Hepatocyte (in vitro differentiated cells): ENCODE measurements at regions not wholly inside any gene's neighbourhood (a gene's known extent, or its start where the extent isn't known, plus 50 kb on each side); places are given as distances from the start of the nearest gene placed in this dataset.

Experiments used
- EZH2phosphoT487 ChIP-seq: fragments of 200-600 bp; sonication (generic); IDR thresholded peaks from one replicate; pipeline ENCODE4 v1.6.1; 2018; ENCODE audit warnings: antibody characterized with exemption, mild to moderate bottlenecking, low read depth, moderate library complexity; ENCODE audit not compliant: unreplicated experiment, severe bottlenecking
- TF ChIP-seq, protein P1 (sequence below): fragments of 200-600 bp; sonication (generic); IDR thresholded peaks from 2 replicates; pipeline ENCODE4 v1.5.1; 2016; ENCODE audit warnings: antibody characterized with exemption, mild to moderate bottlenecking; ENCODE audit not compliant: poor library complexity

- TF ChIP-seq, protein P1, sequence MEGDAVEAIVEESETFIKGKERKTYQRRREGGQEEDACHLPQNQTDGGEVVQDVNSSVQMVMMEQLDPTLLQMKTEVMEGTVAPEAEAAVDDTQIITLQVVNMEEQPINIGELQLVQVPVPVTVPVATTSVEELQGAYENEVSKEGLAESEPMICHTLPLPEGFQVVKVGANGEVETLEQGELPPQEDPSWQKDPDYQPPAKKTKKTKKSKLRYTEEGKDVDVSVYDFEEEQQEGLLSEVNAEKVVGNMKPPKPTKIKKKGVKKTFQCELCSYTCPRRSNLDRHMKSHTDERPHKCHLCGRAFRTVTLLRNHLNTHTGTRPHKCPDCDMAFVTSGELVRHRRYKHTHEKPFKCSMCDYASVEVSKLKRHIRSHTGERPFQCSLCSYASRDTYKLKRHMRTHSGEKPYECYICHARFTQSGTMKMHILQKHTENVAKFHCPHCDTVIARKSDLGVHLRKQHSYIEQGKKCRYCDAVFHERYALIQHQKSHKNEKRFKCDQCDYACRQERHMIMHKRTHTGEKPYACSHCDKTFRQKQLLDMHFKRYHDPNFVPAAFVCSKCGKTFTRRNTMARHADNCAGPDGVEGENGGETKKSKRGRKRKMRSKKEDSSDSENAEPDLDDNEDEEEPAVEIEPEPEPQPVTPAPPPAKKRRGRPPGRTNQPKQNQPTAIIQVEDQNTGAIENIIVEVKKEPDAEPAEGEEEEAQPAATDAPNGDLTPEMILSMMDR = no peak
- TF ChIP-seq EZH2phosphoT487 = no peak
Measured at GRCh38 chr20:52793339-52793963, 178.7 kb upstream of the TSHZ2 start.
